HG03103 (cell line): ENCODE measurements at regions not wholly inside any gene's neighbourhood (a gene's known extent, or its start where the extent isn't known, plus 50 kb on each side); places are given as distances from the start of the nearest gene placed in this dataset.

ENCODE experiments used
- ATAC-seq: cut with Tn5 transposase; IDR thresholded peaks from one replicate; pipeline ENCODE4 v1.9.1; 2021; ENCODE audit warnings: low read depth; ENCODE audit not compliant: unreplicated experiment

GRCh38 chr3:113094337-113095221, 103.8 kb downstream of the GTPBP8 start:
- ATAC-seq: no peak

- ATAC-seq: no peak
Observed at GRCh38 chr3:113096188-113096892, 105.6 kb downstream of the GTPBP8 start.

DNA sequence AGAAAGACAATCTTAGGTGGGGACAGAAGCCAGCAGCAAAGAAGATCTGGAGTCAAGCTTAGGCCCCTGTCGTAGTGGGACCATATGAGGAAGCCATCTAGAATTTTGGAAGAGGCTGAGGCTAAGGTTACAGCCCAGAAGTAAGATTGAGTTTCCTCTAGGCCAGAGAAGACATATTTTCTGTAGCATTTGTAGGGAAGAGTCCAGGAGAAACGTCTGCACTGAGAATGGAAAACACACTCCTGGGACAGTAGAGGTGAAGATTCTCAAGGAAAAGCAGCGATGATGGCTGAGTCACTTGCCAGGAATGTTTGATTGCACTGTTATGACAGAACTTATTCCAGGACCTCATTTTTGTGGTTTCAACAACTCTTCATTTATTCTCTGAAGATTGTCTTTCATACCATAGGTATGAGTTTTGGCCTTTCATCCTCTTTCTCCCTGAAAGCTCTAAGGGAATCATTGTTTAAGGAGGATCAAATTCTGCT, 107.2 kb downstream of the GTPBP8 start:
- ATAC-seq: no peak

GRCh38 chr3:113100063-113100462, 109.3 kb downstream of the GTPBP8 start:
- ATAC-seq: no peak

GRCh38 chr3:113103588-113103987, 107.8 kb upstream of the BOC start:
- ATAC-seq: no peak

GRCh38 chr3:113104357-113105092, 106.8 kb upstream of the BOC start:
- no peak for ATAC-seq

DNA sequence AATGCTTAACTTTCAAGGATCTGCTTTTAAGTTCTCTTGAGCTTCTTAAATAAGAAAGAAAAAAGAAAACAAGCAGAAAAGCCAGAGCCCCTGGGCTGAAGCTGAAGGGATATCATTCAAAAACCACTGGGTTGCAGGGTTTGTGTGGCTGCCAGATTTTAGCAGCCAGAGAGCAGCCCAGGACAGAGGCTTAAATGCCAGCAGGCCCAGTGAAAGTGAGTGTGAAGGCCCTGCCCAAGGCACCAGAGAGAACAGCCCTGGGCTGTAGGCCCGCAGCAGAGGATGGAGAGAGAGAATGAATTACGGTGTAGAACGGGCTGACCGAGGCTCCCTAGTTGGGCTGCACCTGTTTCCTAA, 106.3 kb upstream of the BOC start:
- no peak for ATAC-seq

- no peak for ATAC-seq
Observed at GRCh38 chr3:113105966-113106660, 105.2 kb upstream of the BOC start.

DNA sequence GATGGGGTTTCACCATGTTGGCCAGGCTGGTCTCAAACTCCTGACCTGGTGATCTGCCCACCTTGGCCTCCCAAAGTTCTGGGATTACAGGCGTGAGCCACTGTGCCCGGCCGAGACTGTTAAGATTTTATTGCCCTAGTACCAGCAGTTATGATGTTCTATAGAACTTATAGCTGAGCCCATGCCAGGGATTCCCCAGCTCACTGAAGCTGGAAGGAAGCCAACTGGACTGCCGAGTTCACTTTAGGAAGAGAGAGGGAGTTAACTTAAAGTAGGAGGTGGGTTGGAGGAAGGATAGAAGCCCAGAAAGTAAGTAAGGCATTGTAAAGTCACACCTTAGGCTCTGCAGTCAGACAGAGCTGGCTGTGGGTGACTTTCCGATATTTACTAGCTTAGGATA, 101.1 kb upstream of the BOC start:
- no peak for ATAC-seq

DNA sequence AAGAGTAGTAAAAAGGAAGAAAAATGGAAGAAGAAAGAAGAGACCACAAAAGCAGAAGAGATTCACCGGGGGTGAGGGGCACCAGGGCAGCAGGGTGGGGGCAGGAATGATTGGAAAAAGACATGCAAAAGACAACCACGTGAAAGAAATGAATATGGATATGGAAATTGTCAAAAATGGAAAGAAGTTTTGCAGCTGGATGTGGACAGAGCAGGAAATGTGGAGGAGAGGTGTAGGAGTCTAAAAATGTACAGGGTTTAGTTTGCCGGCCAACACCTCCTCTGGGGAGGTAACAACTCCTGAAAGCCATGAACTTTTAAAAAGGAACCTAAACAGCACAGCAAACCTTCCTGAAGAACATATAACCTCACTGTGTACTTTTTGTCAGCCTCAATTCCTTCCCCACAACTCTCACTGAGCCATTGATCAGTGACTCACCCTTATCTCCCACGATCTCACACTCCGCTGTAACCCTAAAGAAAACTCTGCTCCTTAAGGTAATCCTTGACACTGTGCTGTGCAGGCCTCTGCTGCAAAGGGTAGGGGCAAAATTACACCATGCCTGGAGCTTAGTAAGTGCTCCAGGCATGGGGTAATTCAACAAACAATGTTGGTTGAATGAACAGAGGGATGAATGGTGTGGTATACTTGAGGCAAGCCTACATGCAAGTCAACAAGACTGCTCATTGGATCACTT, 100.2 kb upstream of the BOC start:
- no peak for ATAC-seq

- ATAC-seq: no peak
Observed at GRCh38 chr3:113113361-113113760, 98.0 kb upstream of the BOC start.

- ATAC-seq: no peak
Observed at GRCh38 chr3:113117511-113118234, 93.7 kb upstream of the BOC start.

GRCh38 chr3:113118336-113118735, 93.0 kb upstream of the BOC start:
- no peak for ATAC-seq

DNA sequence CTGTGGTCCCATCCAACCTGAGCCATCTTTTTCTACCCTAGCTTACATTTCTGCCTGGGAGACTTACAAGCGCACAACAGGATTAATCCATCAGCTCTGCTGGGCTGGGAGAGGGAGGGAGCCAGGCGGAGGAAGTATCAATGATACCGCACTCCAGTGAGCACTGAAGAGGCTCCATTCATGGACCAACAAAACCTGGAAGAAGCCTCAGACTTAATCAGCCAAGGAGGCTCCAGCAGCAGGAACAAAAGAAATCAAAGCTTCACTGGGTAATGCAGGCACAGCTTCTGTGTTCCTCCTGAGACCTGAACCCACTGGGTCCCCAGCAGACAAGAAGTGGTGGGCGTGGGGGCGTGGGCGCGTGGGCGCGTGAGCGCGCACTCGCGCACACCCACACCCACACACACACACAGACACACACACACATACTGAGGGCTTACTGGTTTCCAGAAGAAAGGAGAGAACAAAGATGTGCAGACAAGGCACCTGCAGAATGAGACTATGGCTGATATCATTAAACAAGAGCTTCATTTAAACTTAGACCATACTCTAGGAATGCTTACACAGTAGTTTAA, 87.0 kb upstream of the BOC start:
- no peak for ATAC-seq

DNA sequence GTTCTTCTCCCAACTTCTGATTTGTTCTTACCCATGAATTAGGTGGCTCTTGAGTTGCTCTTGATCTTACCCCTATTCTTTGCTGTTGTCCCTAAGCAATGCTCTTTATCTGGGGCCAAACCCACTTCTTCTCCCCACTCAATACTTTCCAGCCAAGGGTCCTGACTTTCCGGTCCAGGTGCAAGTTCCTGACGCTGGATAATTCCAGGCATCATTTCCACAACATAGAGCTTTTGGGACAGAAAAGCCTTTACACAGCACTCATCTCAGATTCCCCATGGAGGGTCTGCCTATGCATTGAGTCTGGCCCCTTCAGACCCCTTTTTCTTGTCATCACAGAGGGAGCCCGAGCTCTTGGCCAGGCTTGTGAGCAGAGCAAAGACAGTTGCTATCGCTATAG, 85.4 kb upstream of the BOC start:
- ATAC-seq: no peak

- ATAC-seq: no peak
Observed at GRCh38 chr3:113128386-113129015, 82.9 kb upstream of the BOC start.

GRCh38 chr3:113129168-113129567, 82.2 kb upstream of the BOC start:
- ATAC-seq: no peak

GRCh38 chr3:113132571-113132996, 78.8 kb upstream of the BOC start:
- no peak for ATAC-seq

- ATAC-seq: no peak
Observed at GRCh38 chr3:113133140-113133539, 78.2 kb upstream of the BOC start.
